DMS 273 treated with DMSO at 0.1 percent for 48 hours (cell line): ENCODE measurements at regions not wholly inside any gene's neighbourhood (a gene's known extent, or its start where the extent isn't known, plus 50 kb on each side); places are given as distances from the start of the nearest gene placed in this dataset.
"Not testable (repeated sequence)": the region's sequence is repeated elsewhere in the genome, so short reads cannot be mapped to it uniquely, and the experiment has no call there.

Experiments used
- DNase-seq: peaks from one replicate; lab custom pipeline; 2025; lab: John Stamatoyannopoulos, UW

DNA sequence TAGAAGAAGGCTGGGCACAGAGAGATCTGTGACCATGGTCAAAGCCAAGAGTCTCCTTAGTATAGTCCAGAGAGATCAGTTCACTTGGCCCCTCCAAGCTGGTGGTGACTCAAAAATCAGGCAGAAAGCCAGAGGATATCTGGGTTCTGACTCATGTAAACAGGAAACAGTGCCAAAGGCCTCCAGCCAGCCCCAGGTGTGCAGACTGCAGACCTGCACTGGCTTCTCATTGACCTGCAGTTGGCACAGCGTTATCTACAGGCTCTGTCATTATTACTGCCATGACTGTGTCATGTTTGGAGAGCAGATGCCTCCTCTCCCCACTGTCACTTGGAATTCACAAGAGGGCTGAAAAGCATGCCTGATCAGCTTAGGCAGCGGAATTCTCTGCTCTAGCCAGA, 295.7 kb upstream of the PRKD1 start:
- peak; percentile 18 for DNase-seq

DNA sequence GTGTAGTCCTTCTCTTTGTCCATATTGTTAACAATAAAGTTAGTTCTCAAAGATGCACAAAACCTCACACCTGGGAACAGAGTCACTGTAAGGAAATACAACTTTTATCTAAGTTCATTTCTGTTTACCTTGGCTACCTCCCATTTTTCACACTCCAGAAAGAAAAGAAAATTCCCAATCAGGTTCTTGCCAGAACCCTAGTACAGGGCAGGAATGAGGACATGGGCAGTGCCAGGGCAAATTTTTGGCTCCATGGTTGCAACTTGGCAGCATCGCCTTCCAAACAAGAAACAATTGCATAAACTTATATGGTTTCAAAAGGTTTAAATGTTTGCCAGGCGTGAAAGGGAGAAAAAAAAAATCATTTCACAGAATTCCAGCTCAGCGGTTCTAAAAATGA, 296.3 kb upstream of the PRKD1 start:
- no peak for DNase-seq

- DNase-seq = no peak
Observed at GRCh38 chr14:30225176-30225575, 297.5 kb upstream of the PRKD1 start.

DNA sequence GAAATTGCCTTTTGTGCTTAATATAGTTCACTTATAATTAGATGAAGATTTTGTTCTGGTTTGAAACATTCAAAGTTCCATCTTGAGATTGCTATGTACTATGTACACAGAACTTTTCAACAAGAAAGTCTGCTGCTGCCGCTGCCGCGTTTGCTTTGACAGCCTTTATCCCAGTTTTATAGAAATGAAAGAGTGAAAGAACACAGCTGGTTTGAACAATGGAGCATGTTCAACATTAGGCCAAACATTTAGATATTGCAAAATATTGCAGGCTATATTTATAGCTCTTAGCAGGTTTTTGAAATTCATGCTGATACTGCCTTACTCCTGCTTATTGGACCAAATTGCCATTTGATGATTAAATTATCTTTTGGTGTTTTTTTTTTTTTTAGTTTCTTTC, 299.8 kb upstream of the PRKD1 start:
- no peak for DNase-seq

DNA sequence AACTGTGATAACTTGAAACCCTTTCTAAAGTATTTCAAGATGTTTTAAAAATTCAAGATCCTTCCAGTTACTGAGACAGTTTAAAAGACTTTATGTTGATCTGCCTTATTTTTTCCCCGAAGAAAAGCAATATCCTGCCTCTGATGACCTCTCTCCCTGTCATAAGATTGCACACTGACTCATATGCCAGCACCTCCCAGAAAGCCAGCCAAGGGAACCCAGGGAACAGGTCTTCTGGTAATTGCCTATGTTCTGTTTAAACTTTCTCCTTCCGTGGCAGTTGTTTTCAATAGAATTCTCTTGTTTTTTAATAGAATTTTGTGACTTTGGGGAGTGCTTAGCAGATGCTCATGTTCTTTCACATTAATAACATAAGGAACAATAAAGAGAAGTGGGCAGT, 300.2 kb upstream of the PRKD1 start:
- no peak for DNase-seq

DNA sequence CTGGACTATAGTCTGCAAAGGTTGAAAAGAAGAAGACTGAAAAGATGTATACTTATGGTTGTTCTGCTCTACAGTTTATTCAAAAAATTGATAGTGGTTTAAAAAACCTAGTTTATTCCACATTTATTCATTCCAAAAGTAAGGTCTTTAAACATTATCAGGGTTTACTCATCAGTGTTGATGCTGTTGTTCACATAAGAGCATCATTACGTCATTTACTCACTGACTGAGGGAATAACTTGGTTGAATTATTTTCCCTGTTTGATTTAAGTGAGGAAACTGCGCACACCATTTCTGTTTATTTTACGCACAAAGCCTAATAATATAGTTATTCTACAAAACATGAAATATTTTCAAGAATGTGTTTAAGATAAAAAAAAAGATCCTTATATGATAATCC, 303.1 kb upstream of the PRKD1 start:
- DNase-seq = no peak

DNA sequence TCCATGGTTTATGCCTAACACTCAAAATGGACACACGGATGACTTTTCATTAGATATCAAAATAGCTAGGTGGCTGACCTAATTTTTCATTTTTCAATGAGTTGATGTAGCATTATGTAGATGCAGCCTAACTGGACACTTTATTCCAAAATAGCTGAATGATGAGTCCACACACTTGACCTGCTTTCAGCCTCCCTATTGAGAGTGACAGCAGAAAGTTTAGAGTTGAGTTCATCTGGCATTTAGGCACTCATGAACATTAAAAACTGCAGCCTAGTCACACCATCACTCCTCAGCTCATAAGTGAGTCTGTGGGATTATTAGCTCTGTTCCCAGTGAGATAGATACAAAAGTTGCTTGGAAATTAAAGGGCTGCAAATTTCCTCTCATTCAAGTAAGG, 307.3 kb upstream of the PRKD1 start:
- DNase-seq = no peak

DNA sequence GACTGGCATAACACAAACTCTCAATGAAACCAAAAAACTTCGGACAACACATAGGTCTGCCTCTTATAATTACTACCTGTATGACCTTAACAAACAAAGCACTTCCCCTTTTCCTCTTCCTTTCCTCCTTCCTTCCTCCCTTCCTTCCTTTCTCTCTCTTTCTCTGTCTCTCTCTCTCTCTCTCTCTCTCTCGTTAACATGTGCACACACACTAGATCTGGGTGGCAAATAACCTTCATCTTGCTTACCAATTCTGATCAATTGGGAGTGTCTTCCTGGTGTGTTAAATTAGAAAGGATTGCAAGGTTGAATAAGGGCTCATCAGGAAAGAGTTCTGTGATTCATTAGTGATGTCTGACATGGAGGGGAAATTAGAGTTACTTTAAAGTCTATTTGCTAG, 307.8 kb upstream of the PRKD1 start:
- DNase-seq = no peak

DNA sequence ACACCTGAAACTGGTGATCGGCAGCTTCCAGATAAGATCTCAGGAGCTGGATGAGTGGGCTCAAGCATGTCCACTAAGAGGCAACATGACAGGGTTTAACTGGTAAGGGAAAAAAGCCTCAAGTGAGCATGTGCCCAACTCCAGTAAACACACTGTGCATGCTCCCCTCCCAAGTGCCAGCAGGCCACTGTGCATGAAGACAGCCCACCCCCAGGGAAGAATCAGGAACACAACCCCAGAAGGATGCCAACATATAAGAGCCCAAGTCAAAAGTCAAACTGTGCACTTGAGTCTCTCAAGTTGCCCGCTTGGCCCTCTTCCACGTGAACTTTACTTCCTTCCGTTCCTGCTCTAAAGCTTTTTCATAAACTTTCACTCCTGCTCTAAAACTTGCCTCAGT, 311.3 kb upstream of the PRKD1 start:
- DNase-seq = no peak

DNA sequence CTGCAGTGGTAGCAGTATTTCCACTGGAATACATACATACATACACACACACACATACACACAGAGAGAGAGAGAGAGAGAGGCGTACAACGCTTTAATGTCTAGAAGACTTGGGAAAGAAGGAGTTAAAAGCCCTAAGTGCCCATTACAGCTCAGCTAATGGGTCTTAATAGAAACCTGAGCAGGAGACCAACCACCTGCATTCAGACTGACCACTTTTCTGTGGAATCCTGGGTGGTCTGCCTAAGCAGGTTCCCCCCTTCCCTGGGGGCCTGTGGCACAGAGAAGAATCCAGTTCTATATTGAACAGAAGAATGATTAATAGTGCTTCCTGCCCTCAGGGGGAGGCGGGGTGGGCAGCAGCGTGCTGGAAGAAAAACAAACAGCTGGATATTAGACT, 312.4 kb upstream of the PRKD1 start:
- DNase-seq = no peak

GRCh38 chr14:30240685-30241084, 313.0 kb upstream of the PRKD1 start:
- no peak for DNase-seq

GRCh38 chr14:30242744-30243143, 315.1 kb upstream of the PRKD1 start:
- no peak for DNase-seq

DNA sequence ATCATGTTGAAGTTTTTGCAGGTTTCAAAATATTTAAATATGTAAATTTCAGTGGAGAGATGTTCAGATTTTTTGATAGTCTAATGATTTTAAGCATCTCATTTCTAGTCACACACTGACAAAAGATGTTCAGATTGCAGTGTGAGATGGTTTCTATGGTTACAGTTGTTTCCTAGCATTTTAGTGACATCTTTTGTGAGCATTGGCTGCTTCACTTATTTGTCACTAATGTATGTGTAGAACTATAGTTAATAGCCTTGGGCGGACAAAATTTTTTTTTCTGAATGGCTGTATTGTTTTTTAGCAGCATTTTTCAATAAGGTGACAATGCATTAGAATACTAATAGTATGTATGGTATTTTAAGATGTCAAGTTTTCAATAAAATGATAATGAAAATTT, 315.6 kb upstream of the PRKD1 start:
- no peak for DNase-seq

- no peak for DNase-seq
Observed at GRCh38 chr14:30243805-30244204, 315.2 kb upstream of the G2E3 start.

DNA sequence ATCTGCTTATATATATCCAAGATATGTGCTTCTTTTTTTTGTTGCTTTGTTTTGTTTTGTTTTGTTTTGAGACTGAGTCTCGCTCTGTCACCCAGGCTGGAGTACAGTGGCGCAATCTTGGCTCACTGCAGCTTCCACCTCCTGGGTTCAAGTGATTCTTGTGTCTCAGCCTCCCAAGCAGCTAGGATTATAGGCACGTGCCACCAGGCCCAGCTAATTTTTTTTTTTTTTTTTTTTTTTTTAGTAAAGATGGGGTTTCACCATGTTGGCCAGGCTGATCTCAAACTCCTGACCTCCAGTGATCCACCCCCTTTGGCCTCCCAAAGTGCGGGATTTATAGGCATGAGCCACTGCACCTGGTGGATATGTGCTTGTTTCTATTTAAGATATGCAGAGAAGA, 314.6 kb upstream of the G2E3 start:
- DNase-seq = not testable (repeated sequence)

DNA sequence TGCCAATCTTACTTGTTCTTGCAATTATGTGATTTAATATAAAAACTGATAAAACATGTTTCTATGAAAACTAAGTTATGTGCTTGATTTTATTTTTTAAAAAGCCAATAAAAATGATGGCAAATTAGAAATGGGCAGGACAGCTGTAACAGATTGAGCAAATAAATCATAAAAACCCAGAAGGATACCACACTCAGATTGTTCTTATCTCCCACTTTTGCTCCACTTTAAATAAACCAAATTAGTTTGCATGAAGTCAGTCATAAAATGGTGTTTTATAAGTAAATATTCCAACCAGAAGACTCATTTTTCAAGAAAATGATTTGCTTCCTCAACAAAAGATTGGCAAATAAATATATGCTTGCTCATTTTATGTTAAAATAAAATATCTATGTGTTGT, 307.9 kb upstream of the G2E3 start:
- no peak for DNase-seq

DNA sequence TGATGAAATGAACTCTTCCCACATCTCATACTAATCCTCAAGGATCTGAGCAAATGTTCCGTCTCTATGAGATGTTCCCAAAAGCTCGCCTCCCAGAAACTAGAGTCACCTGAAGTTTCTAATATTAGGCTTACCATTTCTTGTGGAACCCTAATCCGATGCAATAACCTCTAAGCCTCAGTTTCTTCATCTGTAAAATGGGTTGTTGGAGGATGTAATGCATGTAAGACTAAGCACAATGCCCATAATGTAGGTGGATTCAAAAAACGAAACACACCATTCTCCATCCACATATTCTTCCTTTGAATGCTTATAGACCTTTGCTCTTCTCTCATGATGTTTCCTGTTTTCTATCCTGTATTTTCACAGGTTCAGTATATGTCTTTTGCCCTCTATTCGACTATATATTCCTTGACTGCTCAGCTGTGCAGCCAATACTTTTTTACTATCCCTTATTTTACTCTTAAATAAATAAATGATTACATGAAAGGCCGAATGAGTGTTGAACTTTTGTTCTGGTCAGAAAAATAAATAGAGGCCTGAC, 307.3 kb upstream of the G2E3 start:
- no peak for DNase-seq

GRCh38 chr14:30252151-30252550, 306.8 kb upstream of the G2E3 start:
- no peak for DNase-seq

GRCh38 chr14:30252783-30253674, 305.9 kb upstream of the G2E3 start:
- DNase-seq = no peak

- no peak for DNase-seq
Observed at GRCh38 chr14:30256627-30257026, 302.3 kb upstream of the G2E3 start.

DNA sequence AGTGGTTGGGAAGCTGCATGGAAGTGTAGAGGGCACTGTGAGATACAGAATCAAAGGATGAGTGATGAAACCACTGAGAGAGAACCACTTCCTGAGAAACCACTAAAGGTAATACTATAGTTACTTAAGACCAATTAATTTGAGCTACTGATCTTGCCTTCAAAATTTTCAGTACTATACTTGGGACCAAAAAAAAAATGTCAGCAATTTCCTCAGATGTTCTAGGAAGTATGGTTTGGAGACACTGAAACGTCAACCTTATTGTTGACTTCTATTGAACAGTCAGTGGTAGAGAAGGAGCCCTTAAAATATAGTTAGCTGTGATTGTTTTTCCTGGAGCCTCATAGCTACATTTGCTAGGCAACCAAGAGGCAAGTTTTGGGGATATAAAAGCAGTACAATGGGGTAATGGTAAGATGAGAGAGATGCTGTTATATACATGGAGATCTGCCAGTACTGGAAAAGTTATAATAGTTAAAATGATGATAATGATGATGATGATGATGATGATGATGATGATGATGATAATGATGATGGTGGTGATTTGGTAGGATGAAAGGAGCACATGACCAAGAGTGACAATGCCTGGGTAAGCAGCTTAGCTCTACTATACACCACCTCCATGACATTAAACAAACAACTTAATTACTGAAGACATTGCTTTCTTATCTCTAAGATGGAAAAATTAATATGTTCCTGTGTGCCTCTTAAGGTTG, 300.9 kb upstream of the G2E3 start:
- no peak for DNase-seq

DNA sequence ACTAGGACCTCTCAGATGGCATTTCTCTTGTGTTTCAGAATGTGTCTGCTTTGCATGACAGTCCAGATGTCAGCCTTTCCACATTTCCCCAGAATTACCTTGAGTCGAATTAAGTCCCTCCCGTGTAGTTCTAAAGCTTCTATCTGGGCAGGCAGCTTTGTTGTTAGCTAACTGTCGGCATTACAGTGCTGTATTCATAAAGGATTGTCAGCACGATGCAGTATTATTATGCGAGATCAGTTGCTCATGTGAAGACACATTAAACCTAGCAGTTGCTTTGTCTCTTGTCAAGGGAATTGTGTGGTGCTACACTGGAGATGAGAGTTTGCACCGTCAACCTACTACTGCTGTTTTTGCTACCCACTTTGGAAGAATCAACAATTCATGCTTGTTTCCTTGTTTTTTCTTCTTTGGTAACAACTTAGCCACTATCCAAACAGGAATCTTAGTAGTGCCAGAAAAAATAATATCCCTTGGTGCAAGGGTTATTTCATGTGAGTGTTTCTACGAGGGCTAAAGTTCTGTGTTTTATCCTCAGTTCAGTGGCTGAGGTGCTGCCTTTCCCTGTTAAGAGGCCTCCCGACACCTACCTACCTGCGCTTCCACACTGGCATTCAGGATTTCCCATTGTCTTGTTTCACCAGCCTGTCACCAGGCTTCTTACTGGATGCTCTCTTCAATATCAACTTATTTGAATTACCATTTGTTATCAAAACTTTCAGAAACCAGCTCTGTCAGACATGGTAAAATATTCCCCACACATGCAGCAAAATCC, 297.9 kb upstream of the G2E3 start:
- no peak for DNase-seq

GRCh38 chr14:30264161-30264560, 294.8 kb upstream of the G2E3 start:
- no peak for DNase-seq
